HG02884 (cell line): ENCODE measurements at regions not wholly inside any gene's neighbourhood (a gene's known extent, or its start where the extent isn't known, plus 50 kb on each side); places are given as distances from the start of the nearest gene placed in this dataset.

Source experiments
- ATAC-seq: cut with Tn5 transposase; IDR thresholded peaks from one replicate; pipeline ENCODE4 v1.9.1; 2021; ENCODE audit warnings: mild to moderate bottlenecking, moderate library complexity; ENCODE audit not compliant: unreplicated experiment

GRCh38 chr2:134152045-134153010, 101.5 kb upstream of the MGAT5 start:
- no peak for ATAC-seq

- no peak for ATAC-seq
Observed at GRCh38 chr2:134153294-134153880, 100.5 kb upstream of the MGAT5 start.

- peak; percentile 69 for ATAC-seq
Observed at GRCh38 chr2:134154246-134154645, 99.6 kb upstream of the MGAT5 start.

GRCh38 chr2:134155134-134155533, 98.7 kb upstream of the MGAT5 start:
- peak; percentile 76 for ATAC-seq

GRCh38 chr2:134158295-134158694, 95.6 kb upstream of the MGAT5 start:
- no peak for ATAC-seq

- no peak for ATAC-seq
Observed at GRCh38 chr2:134161170-134161547, 92.7 kb upstream of the MGAT5 start.

- no peak for ATAC-seq
Observed at GRCh38 chr2:134163336-134163735, 90.5 kb upstream of the MGAT5 start.

- no peak for ATAC-seq
Observed at GRCh38 chr2:134164306-134164705, 89.6 kb upstream of the MGAT5 start.

- no peak for ATAC-seq
Observed at GRCh38 chr2:134167015-134167414, 86.9 kb upstream of the MGAT5 start.

- ATAC-seq = peak; percentile 65
Observed at GRCh38 chr2:134169788-134170187, 84.1 kb upstream of the MGAT5 start.

GRCh38 chr2:134170294-134170693, 83.6 kb upstream of the MGAT5 start:
- no peak for ATAC-seq

- no peak for ATAC-seq
Observed at GRCh38 chr2:134170700-134171099, 83.2 kb upstream of the MGAT5 start.

- ATAC-seq = no peak
Observed at GRCh38 chr2:134173338-134174016, 80.4 kb upstream of the MGAT5 start.

GRCh38 chr2:134174711-134175110, 79.2 kb upstream of the MGAT5 start:
- no peak for ATAC-seq

GRCh38 chr2:134175834-134176233, 78.0 kb upstream of the MGAT5 start:
- no peak for ATAC-seq

GRCh38 chr2:134177351-134177931, 76.4 kb upstream of the MGAT5 start:
- ATAC-seq = no peak

GRCh38 chr2:134178138-134178877, 75.6 kb upstream of the MGAT5 start:
- ATAC-seq = no peak

GRCh38 chr2:134181219-134181618, 72.7 kb upstream of the MGAT5 start:
- ATAC-seq = peak; percentile 46

- no peak for ATAC-seq
Observed at GRCh38 chr2:134183679-134184078, 70.2 kb upstream of the MGAT5 start.

GRCh38 chr2:134185639-134186038, 68.2 kb upstream of the MGAT5 start:
- no peak for ATAC-seq
